ENCODE measurements at regions not wholly inside any gene's neighbourhood (a gene's known extent, or its start where the extent isn't known, plus 50 kb on each side); places are given as distances from the start of the nearest gene placed in this dataset.

- Histone ChIP-seq H3K79me2 (replicated peaks; ENCODE audit: insufficient read depth, low read length) (no peaks in the 10 kb centered on the region), H4K20me1 (ENCODE audit: insufficient read depth) (no peaks in the 10 kb centered on the region), H3K4me2 (ENCODE audit: low read length) (no peak overlapping the region), H2AFZ (ENCODE audit: low read depth, low read length) (no peak overlapping the region), H3K9me2 (ENCODE audit: insufficient read depth, low read length) (no peaks in the 10 kb centered on the region), H3K36me3 (ENCODE audit: insufficient read depth, low read length) (no peaks in the 10 kb centered on the region), H3K9me3 (ENCODE audit: low read length) (no peaks in the 10 kb centered on the region), H3K27me3 (ENCODE audit: insufficient read depth, low read depth, low read length) (no peaks in the 10 kb centered on the region), H3K9ac (ENCODE audit: low read length) (no peak overlapping the region), H3F3A (ENCODE audit: insufficient read depth, low read length, poor library complexity, severe bottlenecking) (no peaks in the 10 kb centered on the region), H3K27ac (ENCODE audit: low read length) (no peak overlapping the region), H3K4me3 (ENCODE audit: low read length) (no peak overlapping the region)
- TF ChIP-seq EZH2 (IDR thresholded peaks at IDR 0.05; ENCODE audit: borderline replicate concordance, insufficient read depth, low read length, poor library complexity, severe bottlenecking) (no peak), RAD21 (conservative IDR thresholded peaks at IDR 0.05) (no peak), MXI1 (conservative IDR thresholded peaks at IDR 0.05; ENCODE audit: poor library complexity, severe bottlenecking) (no peak)
Observed at GRCh38 chr4:131013226-131013625, 1917.3 kb downstream of the C4orf33 start.

DNA sequence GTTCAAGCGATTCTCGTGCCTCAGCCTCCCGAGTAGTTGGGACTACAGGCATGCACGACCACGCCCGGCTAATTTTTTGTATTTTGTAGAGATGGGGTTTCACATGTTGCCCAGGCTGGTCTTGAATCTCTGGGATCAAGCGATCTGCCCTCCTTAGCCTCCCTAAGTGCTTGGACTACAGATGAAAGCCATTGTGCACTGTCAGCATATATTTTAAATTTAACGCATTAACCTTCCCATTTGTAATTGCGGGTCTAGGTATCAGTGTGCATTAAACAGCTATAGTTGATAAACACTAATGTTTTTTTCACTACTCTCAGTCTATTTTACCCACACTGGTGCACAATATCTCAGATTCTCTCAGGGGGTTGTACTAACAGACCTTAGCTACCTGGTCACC lies 1930.8 kb downstream of the C4orf33 start:
- Histone ChIP-seq H3K9ac (ENCODE audit: low read length) (no peak overlapping the region), H3K27me3 (ENCODE audit: insufficient read depth, low read depth, low read length) (no peaks in the 10 kb centered on the region), H3K36me3 (ENCODE audit: insufficient read depth, low read length) (no peaks in the 10 kb centered on the region), H3K79me2 (replicated peaks; ENCODE audit: insufficient read depth, low read length) (no peaks in the 10 kb centered on the region), H3K4me2 (ENCODE audit: low read length) (no peak overlapping the region), H4K20me1 (ENCODE audit: insufficient read depth) (no peaks in the 10 kb centered on the region), H3F3A (ENCODE audit: insufficient read depth, low read length, poor library complexity, severe bottlenecking) (no peaks in the 10 kb centered on the region), H2AFZ (ENCODE audit: low read depth, low read length) (no peak overlapping the region), H3K9me2 (ENCODE audit: insufficient read depth, low read length) (no peaks in the 10 kb centered on the region), H3K27ac (ENCODE audit: low read length) (no peak overlapping the region), H3K4me3 (ENCODE audit: low read length) (no peak overlapping the region), H3K9me3 (ENCODE audit: low read length) (no peaks in the 10 kb centered on the region)
- TF ChIP-seq EZH2 (IDR thresholded peaks at IDR 0.05; ENCODE audit: borderline replicate concordance, insufficient read depth, low read length, poor library complexity, severe bottlenecking): no peak
- TF ChIP-seq, protein P1, sequence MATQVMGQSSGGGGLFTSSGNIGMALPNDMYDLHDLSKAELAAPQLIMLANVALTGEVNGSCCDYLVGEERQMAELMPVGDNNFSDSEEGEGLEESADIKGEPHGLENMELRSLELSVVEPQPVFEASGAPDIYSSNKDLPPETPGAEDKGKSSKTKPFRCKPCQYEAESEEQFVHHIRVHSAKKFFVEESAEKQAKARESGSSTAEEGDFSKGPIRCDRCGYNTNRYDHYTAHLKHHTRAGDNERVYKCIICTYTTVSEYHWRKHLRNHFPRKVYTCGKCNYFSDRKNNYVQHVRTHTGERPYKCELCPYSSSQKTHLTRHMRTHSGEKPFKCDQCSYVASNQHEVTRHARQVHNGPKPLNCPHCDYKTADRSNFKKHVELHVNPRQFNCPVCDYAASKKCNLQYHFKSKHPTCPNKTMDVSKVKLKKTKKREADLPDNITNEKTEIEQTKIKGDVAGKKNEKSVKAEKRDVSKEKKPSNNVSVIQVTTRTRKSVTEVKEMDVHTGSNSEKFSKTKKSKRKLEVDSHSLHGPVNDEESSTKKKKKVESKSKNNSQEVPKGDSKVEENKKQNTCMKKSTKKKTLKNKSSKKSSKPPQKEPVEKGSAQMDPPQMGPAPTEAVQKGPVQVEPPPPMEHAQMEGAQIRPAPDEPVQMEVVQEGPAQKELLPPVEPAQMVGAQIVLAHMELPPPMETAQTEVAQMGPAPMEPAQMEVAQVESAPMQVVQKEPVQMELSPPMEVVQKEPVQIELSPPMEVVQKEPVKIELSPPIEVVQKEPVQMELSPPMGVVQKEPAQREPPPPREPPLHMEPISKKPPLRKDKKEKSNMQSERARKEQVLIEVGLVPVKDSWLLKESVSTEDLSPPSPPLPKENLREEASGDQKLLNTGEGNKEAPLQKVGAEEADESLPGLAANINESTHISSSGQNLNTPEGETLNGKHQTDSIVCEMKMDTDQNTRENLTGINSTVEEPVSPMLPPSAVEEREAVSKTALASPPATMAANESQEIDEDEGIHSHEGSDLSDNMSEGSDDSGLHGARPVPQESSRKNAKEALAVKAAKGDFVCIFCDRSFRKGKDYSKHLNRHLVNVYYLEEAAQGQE (IDR thresholded peaks at IDR 0.05; ENCODE audit: borderline replicate concordance): no peak
- no peak for TF ChIP-seq SMC3 (conservative IDR thresholded peaks at IDR 0.05; ENCODE audit: poor library complexity)
- no peak for TF ChIP-seq EP300 (conservative IDR thresholded peaks at IDR 0.05; ENCODE audit: poor library complexity, severe bottlenecking)
- TF ChIP-seq, protein P2, sequence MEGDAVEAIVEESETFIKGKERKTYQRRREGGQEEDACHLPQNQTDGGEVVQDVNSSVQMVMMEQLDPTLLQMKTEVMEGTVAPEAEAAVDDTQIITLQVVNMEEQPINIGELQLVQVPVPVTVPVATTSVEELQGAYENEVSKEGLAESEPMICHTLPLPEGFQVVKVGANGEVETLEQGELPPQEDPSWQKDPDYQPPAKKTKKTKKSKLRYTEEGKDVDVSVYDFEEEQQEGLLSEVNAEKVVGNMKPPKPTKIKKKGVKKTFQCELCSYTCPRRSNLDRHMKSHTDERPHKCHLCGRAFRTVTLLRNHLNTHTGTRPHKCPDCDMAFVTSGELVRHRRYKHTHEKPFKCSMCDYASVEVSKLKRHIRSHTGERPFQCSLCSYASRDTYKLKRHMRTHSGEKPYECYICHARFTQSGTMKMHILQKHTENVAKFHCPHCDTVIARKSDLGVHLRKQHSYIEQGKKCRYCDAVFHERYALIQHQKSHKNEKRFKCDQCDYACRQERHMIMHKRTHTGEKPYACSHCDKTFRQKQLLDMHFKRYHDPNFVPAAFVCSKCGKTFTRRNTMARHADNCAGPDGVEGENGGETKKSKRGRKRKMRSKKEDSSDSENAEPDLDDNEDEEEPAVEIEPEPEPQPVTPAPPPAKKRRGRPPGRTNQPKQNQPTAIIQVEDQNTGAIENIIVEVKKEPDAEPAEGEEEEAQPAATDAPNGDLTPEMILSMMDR (IDR thresholded peaks at IDR 0.05; ENCODE audit: poor library complexity, severe bottlenecking): no peak
- TF ChIP-seq MXI1 (conservative IDR thresholded peaks at IDR 0.05; ENCODE audit: poor library complexity, severe bottlenecking): no peak
- no peak for TF ChIP-seq POLR2AphosphoS5 (IDR thresholded peaks at IDR 0.05)
- no peak for TF ChIP-seq RAD21 (conservative IDR thresholded peaks at IDR 0.05)
- no peak for TF ChIP-seq TAF1 (IDR thresholded peaks at IDR 0.05; ENCODE audit: low read depth)

- H3K27me3 ChIP-seq (ENCODE audit: insufficient read depth, low read depth, low read length): no peaks in the 10 kb centered on the region
- no peak for TF ChIP-seq TAF1 (IDR thresholded peaks at IDR 0.05; ENCODE audit: low read depth)
- TF ChIP-seq RAD21 (conservative IDR thresholded peaks at IDR 0.05): no peak
- TF ChIP-seq, protein P1 (IDR thresholded peaks at IDR 0.05; ENCODE audit: borderline replicate concordance): no peak
- TF ChIP-seq POLR2AphosphoS5 (IDR thresholded peaks at IDR 0.05): no peak
- TF ChIP-seq EP300 (conservative IDR thresholded peaks at IDR 0.05; ENCODE audit: poor library complexity, severe bottlenecking): no peak
- TF ChIP-seq EZH2 (IDR thresholded peaks at IDR 0.05; ENCODE audit: borderline replicate concordance, insufficient read depth, low read length, poor library complexity, severe bottlenecking): no peak
- TF ChIP-seq MXI1 (conservative IDR thresholded peaks at IDR 0.05; ENCODE audit: poor library complexity, severe bottlenecking): no peak
- TF ChIP-seq, protein P2 (IDR thresholded peaks at IDR 0.05; ENCODE audit: poor library complexity, severe bottlenecking): no peak
- no peak for TF ChIP-seq SMC3 (conservative IDR thresholded peaks at IDR 0.05; ENCODE audit: poor library complexity)
- H3K9me2 ChIP-seq (ENCODE audit: insufficient read depth, low read length): no peaks in the 10 kb centered on the region
- H3K9me3 ChIP-seq (ENCODE audit: low read length): no peaks in the 10 kb centered on the region
- H3K9ac ChIP-seq (ENCODE audit: low read length): no peak overlapping the region
- no peak overlapping the region for H3K27ac ChIP-seq (ENCODE audit: low read length)
- no peak overlapping the region for H3K4me3 ChIP-seq (ENCODE audit: low read length)
- no peaks in the 10 kb centered on the region for H3K79me2 ChIP-seq (replicated peaks; ENCODE audit: insufficient read depth, low read length)
- no peak overlapping the region for H3K4me2 ChIP-seq (ENCODE audit: low read length)
- H2AFZ ChIP-seq (ENCODE audit: low read depth, low read length): no peak overlapping the region
- peaks cover 3% of the 10 kb centered on the region for H3F3A ChIP-seq (ENCODE audit: insufficient read depth, low read length, poor library complexity, severe bottlenecking)
- H4K20me1 ChIP-seq (ENCODE audit: insufficient read depth): no peaks in the 10 kb centered on the region
- no peaks in the 10 kb centered on the region for H3K36me3 ChIP-seq (ENCODE audit: insufficient read depth, low read length)
Observed at GRCh38 chr4:131044368-131044767, 1948.4 kb downstream of the C4orf33 start.

Data from neural cell (in vitro differentiated cells).